NCI-H1105 treated with DMSO at 0.1 percent for 48 hours (cell line): ENCODE measurements at regions not wholly inside any gene's neighbourhood (a gene's known extent, or its start where the extent isn't known, plus 50 kb on each side); places are given as distances from the start of the nearest gene placed in this dataset.

Experiments used
- DNase-seq: peaks from one replicate; lab custom pipeline; 2025; lab: John Stamatoyannopoulos, UW

- DNase-seq: peak; percentile 27
These were observed 50.6 kb upstream of the FER start for GRCh38 chr5:108696951-108697715.

DNA sequence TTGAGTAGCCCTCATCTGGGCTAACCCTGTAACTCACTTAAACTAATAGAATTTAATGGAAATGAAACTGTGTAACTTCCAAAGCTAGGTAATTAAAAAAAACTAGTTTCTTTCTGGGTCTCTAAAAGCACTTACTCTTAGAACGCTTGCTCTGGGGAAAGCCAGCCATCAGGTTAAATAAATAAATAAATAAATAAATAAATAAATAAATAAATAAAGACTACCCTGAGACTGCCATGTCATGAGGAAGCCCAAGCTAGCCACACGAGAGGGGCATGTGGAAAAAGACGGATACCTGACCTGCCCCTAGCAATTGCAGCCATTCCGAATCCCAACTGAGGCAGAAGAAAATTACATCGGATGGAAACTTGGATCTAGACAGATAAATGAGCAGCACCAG is 51.3 kb upstream of the FER start:
- DNase-seq: no peak

GRCh38 chr5:108688485-108688884 is 59.2 kb upstream of the FER start:
- DNase-seq: no peak

- no peak for DNase-seq
These were observed 60.0 kb upstream of the FER start for GRCh38 chr5:108687595-108688200.

DNA sequence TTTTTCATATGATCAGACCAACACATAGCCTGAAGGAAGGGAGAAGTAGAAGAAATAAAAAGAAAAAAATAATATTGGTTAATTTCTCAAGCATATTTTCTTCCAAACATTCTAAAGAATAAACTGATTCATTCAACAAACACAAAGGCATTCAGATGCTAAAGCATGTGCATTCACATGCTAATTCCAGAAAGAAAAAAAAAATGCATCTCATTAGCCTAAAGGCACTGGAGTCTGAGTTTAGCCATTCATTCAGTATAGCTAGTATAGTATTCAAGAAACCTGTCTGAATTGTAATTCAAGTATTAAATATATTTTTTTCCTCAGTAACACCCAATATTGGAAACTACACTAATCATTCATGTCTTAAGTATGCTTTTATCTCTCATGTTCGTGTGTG is 61.0 kb upstream of the FER start:
- DNase-seq: no peak

DNA sequence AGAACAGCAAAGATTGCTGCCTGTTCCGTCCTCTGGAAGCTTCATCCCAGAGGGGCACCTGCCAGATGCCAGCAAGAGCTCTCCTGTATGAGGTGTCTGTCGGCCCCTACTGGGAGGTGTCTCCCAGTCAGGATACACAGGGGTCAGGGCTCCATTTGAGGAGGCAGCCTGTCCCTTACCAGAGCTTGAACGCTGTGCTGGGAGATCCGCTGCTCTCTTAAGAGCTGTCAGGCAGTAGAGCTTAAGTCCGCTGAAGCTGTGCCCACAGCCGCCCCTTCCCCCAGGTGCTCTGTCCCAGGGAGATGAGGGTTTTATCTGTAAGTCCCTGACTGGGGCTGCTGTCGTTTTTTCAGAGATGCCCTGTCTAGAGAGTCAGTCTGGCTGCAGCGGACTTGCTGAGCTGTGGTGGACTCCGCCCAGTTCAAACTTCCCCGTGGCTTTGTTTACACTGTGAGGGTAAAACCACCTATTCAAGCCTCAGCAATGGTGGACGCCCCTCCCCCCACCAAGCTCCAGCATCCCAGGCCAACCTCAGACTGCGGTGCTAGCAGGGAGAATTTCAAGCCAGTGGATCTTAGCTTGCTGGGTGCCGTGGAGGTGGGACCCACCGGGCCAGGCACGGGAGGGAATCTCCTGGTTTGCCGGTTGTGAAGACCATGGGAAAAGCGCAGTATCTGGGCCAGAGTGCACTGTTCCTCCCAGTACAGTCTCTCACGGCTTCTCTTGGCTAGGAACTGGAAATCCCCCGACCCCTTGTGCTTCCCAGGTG is 62.1 kb upstream of the FER start:
- DNase-seq: peak; percentile 15

GRCh38 chr5:108681079-108681921 is 66.4 kb upstream of the FER start:
- DNase-seq: peak; percentile 20

- no peak for DNase-seq
These were observed 69.6 kb upstream of the FER start for GRCh38 chr5:108678091-108678490.

DNA sequence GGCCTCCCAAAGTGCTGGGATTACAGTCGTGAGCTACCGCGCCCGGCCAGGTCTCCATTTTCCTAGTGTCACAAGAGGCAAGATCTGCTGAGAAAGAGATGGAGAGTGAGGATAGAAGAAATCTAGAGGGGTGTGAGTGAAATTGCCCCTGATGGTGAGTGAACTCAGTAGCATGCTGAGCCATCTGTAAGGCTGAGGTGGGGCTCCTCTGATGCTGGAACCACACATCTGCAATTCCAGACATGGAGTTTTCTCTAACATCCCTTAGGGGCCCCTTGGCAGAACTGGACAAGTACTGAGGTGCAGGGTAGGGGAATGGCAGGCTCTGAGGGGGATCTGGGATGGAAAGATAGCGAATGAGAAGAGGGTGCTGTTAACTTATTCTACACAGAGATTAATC is 72.0 kb upstream of the FER start:
- no peak for DNase-seq

GRCh38 chr5:108672639-108673038 is 75.1 kb upstream of the FER start:
- DNase-seq: no peak

DNA sequence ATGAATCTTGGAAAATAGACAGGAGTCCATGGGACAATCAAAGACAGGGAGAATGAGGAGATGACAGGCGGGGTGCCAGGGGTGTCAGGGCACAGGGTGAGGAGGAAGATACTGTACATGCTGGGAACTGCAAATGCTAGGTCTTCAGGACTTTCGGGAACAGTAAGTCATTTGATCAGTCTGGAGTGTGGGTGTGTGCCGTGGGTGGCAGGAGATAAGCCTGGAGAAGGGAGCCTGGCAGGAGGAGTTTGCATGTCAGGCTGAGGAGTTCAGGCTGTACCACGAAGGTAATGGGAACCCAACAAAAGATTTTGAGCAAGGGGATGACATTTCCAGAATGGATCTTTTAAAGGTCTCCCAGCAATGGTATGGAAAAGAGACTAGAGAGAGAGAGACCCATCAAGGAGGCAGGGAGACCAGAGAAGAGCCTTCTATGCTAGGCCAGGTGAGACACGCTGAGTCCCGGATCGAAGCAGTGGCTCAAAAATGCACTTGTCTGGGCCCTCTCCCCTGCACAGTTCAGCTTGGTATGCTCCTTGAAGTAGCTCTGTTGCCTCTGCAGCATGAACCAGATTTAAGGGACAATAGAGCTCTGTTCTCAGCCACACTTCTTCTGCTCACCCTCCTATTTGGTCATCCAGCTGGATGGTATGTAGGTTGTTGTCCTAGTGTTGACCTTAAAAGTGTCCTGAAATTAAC is 77.0 kb upstream of the FER start:
- DNase-seq: no peak

DNA sequence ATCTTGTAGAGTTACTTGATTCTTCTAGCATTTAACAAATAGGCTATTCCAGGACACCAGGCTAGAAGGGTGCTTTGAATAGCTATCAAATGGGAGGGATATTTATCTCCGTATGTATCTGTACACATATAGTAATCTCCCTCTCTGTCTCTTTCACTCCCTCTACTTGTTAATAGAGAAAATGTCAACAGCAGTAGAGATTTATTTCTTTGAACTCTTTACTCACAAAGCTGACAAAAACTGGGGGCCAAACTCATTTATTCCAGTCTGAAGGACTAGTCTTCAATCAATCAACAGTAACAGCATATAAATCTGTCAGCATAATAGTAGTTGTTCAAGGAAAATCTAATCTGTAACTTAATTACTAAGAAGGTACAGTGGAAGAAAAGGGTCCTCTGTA is 78.2 kb upstream of the FER start:
- no peak for DNase-seq

DNA sequence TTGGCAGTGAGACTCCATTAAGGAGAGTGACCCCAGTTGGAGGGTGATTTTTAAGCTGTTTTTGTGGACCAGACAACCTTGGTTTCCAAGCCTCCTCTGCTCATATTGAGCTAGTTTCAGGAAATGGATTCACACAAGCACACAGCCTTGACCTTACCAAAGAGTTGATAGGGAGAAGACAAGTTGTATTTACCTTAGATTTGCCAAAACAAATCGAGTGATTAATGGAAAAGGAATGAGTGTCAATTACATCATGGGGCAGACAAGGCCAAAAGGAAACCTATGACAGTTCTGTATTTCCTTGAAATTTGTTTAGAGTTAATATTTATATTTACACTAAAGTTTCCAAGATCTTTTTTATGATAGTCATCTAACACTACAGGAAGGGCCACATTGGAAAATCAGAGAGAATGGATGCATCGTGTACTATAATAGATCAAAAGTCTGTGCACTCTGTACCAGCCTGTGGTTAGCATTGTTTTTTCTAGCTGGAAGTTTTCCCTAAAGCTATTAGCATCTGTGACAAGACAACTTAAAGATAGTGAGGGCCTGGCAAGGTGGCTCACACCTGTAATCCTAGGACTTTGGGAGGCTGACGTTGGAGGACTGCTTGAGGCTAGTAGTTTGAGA is 86.0 kb upstream of the FER start:
- DNase-seq: no peak

- no peak for DNase-seq
These were observed 86.7 kb upstream of the FER start for GRCh38 chr5:108661024-108661423.

GRCh38 chr5:108660291-108660690 is 87.4 kb upstream of the FER start:
- no peak for DNase-seq

DNA sequence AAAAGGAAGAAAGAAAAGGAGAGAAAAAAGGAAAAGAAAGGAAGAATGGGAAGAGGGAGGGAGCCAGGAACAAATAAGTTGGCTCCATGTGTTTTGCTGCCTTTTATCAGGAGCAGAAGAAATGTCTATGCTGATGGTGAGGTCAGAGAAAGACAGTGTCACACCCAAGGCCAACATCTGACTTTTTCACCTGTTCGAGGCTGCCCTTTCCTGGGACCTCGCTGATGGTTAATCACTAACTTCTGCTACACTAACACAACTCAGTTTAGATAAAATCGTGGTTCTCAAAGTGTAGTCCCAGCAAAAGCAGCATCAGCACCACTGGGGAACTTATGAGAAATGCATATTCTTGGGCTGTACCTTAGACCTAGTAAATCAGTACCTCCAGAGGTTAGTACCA is 88.2 kb upstream of the FER start:
- no peak for DNase-seq

- peak; percentile 12 for DNase-seq
These were observed 91.8 kb upstream of the FER start for GRCh38 chr5:108655750-108656450.

GRCh38 chr5:108654051-108654450 is 93.6 kb upstream of the FER start:
- no peak for DNase-seq

DNA sequence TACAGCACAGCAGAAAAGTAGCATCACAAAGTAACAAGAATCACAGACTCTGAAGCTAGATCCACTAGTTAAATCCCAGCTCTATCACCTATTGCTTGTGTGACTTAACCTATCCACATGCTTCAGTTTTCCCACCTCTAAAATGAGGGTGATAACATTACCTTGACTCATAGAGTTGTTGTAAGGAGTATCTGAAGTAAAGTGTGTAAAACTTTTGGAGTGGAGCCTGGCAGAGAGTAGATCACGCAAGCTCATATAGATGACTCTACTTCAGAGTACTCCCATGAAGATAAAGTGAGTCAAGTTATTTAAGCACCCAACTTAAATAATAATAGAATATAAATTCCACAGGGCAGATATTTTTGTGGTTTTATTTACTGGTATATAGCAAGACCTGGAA is 94.5 kb upstream of the FER start:
- no peak for DNase-seq

GRCh38 chr5:108650997-108651396 is 96.7 kb upstream of the FER start:
- no peak for DNase-seq

DNA sequence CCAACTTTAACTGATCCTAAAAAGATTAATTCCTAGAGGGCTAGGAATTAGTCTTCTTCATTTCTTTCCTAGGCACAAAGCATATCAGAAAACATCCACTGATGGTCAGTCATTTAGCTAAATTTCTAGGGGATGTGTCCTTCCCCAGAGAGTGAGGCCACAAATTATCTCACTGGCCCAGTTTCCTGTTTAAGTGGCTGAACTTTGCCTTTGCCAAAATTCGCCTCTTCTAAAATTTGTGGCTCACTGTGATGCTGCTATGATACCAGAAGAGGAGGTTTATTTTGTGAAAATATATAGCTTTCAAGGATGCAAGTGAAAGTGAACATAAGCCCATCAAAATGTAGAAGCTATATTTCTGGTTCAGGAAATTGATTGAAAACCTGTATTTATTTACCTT is 98.1 kb upstream of the FER start:
- no peak for DNase-seq
